RWPE2 (cell line): ENCODE measurements at regions not wholly inside any gene's neighbourhood (a gene's known extent, or its start where the extent isn't known, plus 50 kb on each side); places are given as distances from the start of the nearest gene placed in this dataset.

Experiments
- ATAC-seq: fragments of 200-7000 bp; cut with Tn5 transposase; 3 replicates; pipeline ENCODE4 v1.9.1; 2021; ENCODE audit warnings: low read depth
- DNase-seq: peaks from one replicate; pipeline ENCODE4 v3.0.0-alpha.2; 2020; ENCODE audit warnings: low spot score
- H3K27ac ChIP-seq: fragments of 450-650 bp; 2 replicates; pipeline ENCODE4 v1.5.1; 2017; ENCODE audit warnings: mild to moderate bottlenecking; ENCODE audit not compliant: poor library complexity, severe bottlenecking
- H3K27me3 ChIP-seq: fragments of 250-450 bp; sonication (Bioruptor Pico); 2 replicates; pipeline ENCODE4 v1.5.1; 2021; ENCODE audit warnings: mild to moderate bottlenecking, moderate library complexity; ENCODE audit not compliant: insufficient read depth, poor library complexity, severe bottlenecking
- H3K36me3 ChIP-seq: fragments of 250-450 bp; sonication (Bioruptor Pico); 2 replicates; pipeline ENCODE4 v1.5.1; 2020; ENCODE audit warnings: low read depth, mild to moderate bottlenecking, moderate library complexity
- H3K4me1 ChIP-seq: fragments of 250-450 bp; sonication (Bioruptor Pico); 2 replicates; pipeline ENCODE4 v1.5.1; 2021; ENCODE audit warnings: mild to moderate bottlenecking, moderate library complexity; ENCODE audit not compliant: insufficient read depth, poor library complexity, severe bottlenecking
- H3K4me3 ChIP-seq: fragments of 250-450 bp; sonication (Bioruptor Pico); 2 replicates; pipeline ENCODE4 v1.5.1; 2021; ENCODE audit warnings: mild to moderate bottlenecking, moderate library complexity; ENCODE audit not compliant: severe bottlenecking
- H3K9me3 ChIP-seq: fragments of 250-450 bp; sonication (Bioruptor Pico); 2 replicates; pipeline ENCODE4 v1.5.1; 2021; ENCODE audit warnings: mild to moderate bottlenecking, moderate library complexity; ENCODE audit not compliant: severe bottlenecking
- TF ChIP-seq, protein P1 (sequence below): fragments of 450-650 bp; IDR thresholded peaks from one replicate; pipeline ENCODE4 v1.5.1; 2017; ENCODE audit warnings: mild to moderate bottlenecking, moderate library complexity; ENCODE audit not compliant: poor library complexity, severe bottlenecking

DNA sequence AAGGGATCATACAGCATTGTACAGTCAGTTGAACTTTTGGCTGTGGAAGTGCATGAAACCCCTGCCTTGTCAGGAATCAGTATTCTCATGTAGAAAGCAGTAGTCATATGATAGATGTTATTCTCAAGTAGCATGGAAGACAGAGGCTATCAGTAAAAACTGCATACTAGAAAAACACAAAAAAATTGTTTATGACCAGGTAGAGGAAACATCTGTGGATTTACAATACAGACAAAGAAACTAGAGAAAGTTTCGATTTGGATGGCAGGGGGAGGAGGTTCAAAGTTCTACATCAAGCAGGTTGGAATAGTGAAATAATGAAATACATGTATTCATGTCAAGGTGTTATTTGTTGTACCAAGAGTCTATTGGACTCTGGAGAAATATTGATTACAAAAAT lies 212.3 kb upstream of the DDI1 start:
- no peaks in the 10 kb centered on the region for H3K4me1 ChIP-seq
- H3K4me3 ChIP-seq: no peak overlapping the region
- no peaks in the 10 kb centered on the region for H3K9me3 ChIP-seq
- no peak overlapping the region for H3K27ac ChIP-seq
- no peaks in the 10 kb centered on the region for H3K27me3 ChIP-seq
- no peaks in the 10 kb centered on the region for H3K36me3 ChIP-seq
- DNase-seq: no peak
- TF ChIP-seq, protein P1, sequence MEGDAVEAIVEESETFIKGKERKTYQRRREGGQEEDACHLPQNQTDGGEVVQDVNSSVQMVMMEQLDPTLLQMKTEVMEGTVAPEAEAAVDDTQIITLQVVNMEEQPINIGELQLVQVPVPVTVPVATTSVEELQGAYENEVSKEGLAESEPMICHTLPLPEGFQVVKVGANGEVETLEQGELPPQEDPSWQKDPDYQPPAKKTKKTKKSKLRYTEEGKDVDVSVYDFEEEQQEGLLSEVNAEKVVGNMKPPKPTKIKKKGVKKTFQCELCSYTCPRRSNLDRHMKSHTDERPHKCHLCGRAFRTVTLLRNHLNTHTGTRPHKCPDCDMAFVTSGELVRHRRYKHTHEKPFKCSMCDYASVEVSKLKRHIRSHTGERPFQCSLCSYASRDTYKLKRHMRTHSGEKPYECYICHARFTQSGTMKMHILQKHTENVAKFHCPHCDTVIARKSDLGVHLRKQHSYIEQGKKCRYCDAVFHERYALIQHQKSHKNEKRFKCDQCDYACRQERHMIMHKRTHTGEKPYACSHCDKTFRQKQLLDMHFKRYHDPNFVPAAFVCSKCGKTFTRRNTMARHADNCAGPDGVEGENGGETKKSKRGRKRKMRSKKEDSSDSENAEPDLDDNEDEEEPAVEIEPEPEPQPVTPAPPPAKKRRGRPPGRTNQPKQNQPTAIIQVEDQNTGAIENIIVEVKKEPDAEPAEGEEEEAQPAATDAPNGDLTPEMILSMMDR: no peak
- no peak for ATAC-seq

DNA sequence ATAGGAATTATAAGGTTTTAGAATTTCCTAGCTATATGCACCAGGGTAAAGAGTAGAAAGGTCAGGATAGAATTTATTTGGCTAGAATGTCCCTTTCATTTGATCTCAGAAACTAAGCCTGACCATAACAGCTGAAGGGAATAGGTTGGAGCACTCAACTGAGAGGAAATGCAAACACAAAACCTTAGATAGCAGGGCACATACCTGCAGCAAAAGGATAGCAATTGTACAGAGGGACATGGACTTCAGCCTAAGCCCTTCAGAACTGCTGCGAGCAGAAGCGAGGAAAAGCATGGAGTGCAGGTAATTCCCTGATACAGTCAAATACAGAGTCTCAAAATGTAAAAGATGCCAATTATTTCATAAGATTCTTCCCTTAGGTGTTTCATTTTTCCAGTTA lies 211.0 kb upstream of the DDI1 start:
- ATAC-seq (no peak), DNase-seq (no peak)
- no peaks in the 10 kb centered on the region for H3K9me3 ChIP-seq
- no peaks in the 10 kb centered on the region for H3K27me3 ChIP-seq
- no peak overlapping the region for H3K27ac ChIP-seq
- no peak overlapping the region for H3K4me3 ChIP-seq
- TF ChIP-seq, protein P1: no peak
- H3K4me1 ChIP-seq: no peaks in the 10 kb centered on the region
- H3K36me3 ChIP-seq: no peaks in the 10 kb centered on the region

DNA sequence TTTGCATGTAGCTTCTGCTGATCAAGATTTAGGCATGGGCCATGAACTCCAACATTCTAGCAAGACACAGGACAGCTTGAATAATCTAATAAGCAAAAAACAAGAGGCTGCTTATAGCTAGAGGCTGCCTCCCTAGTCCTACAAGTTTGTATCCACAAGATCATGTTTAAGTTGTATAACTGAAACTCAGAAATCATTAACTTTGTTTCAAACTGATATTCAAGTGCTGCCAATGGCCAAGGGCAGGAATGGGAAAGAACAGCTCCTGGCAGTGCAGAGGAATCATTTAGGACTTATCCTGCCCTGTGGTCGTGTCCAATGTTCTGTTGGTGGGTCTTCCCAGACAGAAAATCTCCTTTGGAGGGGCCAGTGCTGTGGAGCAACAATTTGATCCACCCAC lies 209.6 kb upstream of the DDI1 start:
- ATAC-seq: no peak

DNA sequence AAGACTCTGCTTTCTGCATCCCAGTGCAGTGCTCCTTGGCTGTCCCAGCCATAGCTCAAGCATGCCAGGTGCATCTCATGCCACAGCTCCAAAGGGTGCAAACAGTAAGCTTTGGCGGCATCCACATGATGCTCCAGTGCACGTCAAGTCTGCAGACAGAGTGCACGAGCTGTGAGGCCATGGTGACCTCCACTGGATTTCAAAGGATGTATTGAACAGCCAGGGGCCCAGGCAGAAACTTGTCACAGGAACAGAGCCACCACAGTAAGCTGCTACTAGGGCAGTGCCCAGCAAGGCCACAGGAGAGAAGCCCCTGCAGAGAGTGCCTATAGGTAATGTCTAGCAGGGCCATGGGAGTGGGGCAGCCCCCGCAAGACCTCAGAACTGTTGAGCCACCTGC lies 206.8 kb upstream of the DDI1 start:
- H3K27ac ChIP-seq: no peak overlapping the region
- no peak for DNase-seq

More for the DNA sequence above, 209.6 kb upstream of the DDI1 start:
- Histone ChIP-seq H3K27me3 (no peaks in the 10 kb centered on the region), H3K9me3 (no peaks in the 10 kb centered on the region), H3K4me1 (no peaks in the 10 kb centered on the region), H3K27ac (no peak overlapping the region), H3K4me3 (no peak overlapping the region), H3K36me3 (no peaks in the 10 kb centered on the region)
- TF ChIP-seq, protein P1: no peak
- DNase-seq: no peak

DNA sequence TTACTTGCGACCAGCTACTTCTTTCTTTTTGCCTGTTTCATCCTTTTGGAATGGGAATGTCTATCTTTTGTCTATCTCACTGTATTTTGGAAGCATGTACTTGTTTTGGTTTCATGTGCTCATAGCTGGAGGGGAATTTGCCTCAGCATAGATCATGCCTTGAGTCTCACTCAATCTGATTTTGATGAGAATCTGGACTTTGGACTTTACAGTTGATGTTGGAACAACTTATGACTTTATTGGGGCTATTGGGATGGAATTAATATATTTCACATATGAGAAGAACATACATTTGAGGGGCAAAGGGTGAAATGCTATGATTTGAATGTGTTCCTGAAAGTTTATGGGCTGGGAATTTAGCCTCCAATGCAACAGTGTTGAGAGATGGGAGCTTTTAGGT lies 206.2 kb upstream of the DDI1 start:
- TF ChIP-seq, protein P1: no peak
- ATAC-seq: no peak
- no peak for DNase-seq
- H3K4me3 ChIP-seq: no peak overlapping the region
- no peaks in the 10 kb centered on the region for H3K27me3 ChIP-seq
- no peaks in the 10 kb centered on the region for H3K4me1 ChIP-seq
- no peak overlapping the region for H3K27ac ChIP-seq
- H3K9me3 ChIP-seq: no peaks in the 10 kb centered on the region
- no peaks in the 10 kb centered on the region for H3K36me3 ChIP-seq

More for the DNA sequence above, 206.8 kb upstream of the DDI1 start:
- no peak overlapping the region for H3K4me3 ChIP-seq
- H3K9me3 ChIP-seq: no peaks in the 10 kb centered on the region
- H3K36me3 ChIP-seq: no peaks in the 10 kb centered on the region
- no peak for ATAC-seq
- H3K4me1 ChIP-seq: no peaks in the 10 kb centered on the region
- TF ChIP-seq, protein P1: no peak
- no peaks in the 10 kb centered on the region for H3K27me3 ChIP-seq
